H9 (cell line): ENCODE measurements at regions not wholly inside any gene's neighbourhood (a gene's known extent, or its start where the extent isn't known, plus 50 kb on each side); places are given as distances from the start of the nearest gene placed in this dataset.

Source experiments
- DNase-seq: peaks from one replicate; pipeline ENCODE4 v3.0.0-alpha.2; 2017
- H2AFZ ChIP-seq: one replicate; pipeline ENCODE4 v1.6.1; 2013; ENCODE audit warnings: mild to moderate bottlenecking, low read length, control low read depth, moderate library complexity
- H2AK5ac ChIP-seq: 2 replicates; pipeline ENCODE4 v1.6.1; 2013; ENCODE audit warnings: low read length, control low read depth, mixed read lengths; ENCODE audit not compliant: insufficient read length
- H2BK120ac ChIP-seq: one replicate; pipeline ENCODE4 v1.6.1; 2013; ENCODE audit warnings: low read depth, mild to moderate bottlenecking, low read length, control low read depth, inconsistent platforms; ENCODE audit not compliant: poor library complexity, severe bottlenecking
- H2BK12ac ChIP-seq: 2 replicates; pipeline ENCODE4 v1.6.1; 2013; ENCODE audit warnings: low read length, control low read depth, mixed read lengths, low read depth; ENCODE audit not compliant: insufficient read length
- H2BK15ac ChIP-seq: 2 replicates; pipeline ENCODE4 v1.6.1; 2013; ENCODE audit warnings: low read depth, low read length, control low read depth
- H2BK20ac ChIP-seq: one replicate; pipeline ENCODE4 v1.6.1; 2013; ENCODE audit warnings: low read depth, mild to moderate bottlenecking, low read length, control low read depth, inconsistent platforms; ENCODE audit not compliant: poor library complexity, severe bottlenecking
- H2BK5ac ChIP-seq: 2 replicates; pipeline ENCODE4 v1.6.1; 2013; ENCODE audit warnings: low read length, control low read depth, mixed read lengths; ENCODE audit not compliant: insufficient read length
- H3K14ac ChIP-seq: 2 replicates; pipeline ENCODE4 v1.6.1; 2013; ENCODE audit warnings: low read length, control low read depth; ENCODE audit not compliant: insufficient read depth
- H3K18ac ChIP-seq: 2 replicates; pipeline ENCODE4 v1.6.1; 2013; ENCODE audit warnings: low read depth, mild to moderate bottlenecking, mixed read lengths, low read length, control low read depth; ENCODE audit not compliant: insufficient read length
- H3K23ac ChIP-seq: 2 replicates; pipeline ENCODE4 v1.6.1; 2013; ENCODE audit warnings: low read length, control low read depth, mixed read lengths, low read depth; ENCODE audit not compliant: insufficient read length
- H3K23me2 ChIP-seq: 2 replicates; pipeline ENCODE4 v1.6.1; 2013; ENCODE audit warnings: low read depth, mild to moderate bottlenecking, mixed read lengths, low read length, control low read depth; ENCODE audit not compliant: insufficient read length, poor library complexity, severe bottlenecking
- H3K27ac ChIP-seq: 2 replicates; pipeline ENCODE4 v1.5.1; 2013; ENCODE audit warnings: low read length, control low read depth, mixed read lengths, low read depth; ENCODE audit not compliant: insufficient read length
- H3K27me3 ChIP-seq: 2 replicates; pipeline ENCODE4 v1.6.1; 2013; ENCODE audit warnings: low read length, control low read depth, inconsistent platforms; ENCODE audit not compliant: insufficient read depth
- H3K4ac ChIP-seq: 2 replicates; pipeline ENCODE4 v1.6.1; 2013; ENCODE audit warnings: low read depth, mild to moderate bottlenecking, control low read depth, inconsistent platforms, low read length, moderate library complexity
- H3K4me1 ChIP-seq: 2 replicates; pipeline ENCODE4 v1.6.1; 2013; ENCODE audit warnings: low read length, control low read depth, inconsistent platforms; ENCODE audit not compliant: insufficient read depth
- H3K4me2 ChIP-seq: 2 replicates; pipeline ENCODE4 v1.6.1; 2013; ENCODE audit warnings: low read length, control low read depth, mixed read lengths; ENCODE audit not compliant: insufficient read length, insufficient read depth
- H3K56ac ChIP-seq: 2 replicates; pipeline ENCODE4 v1.6.1; 2013; ENCODE audit warnings: low read depth, mild to moderate bottlenecking, mixed read lengths, low read length, control low read depth; ENCODE audit not compliant: insufficient read length
- H3K79me1 ChIP-seq: 2 replicates; pipeline ENCODE4 v1.6.1; 2013; ENCODE audit warnings: low read depth, mild to moderate bottlenecking, moderate library complexity, low read length, control low read depth, inconsistent platforms; ENCODE audit not compliant: insufficient read depth, poor library complexity, severe bottlenecking
- H3K79me2 ChIP-seq: 2 replicates; pipeline ENCODE4 v1.6.1; 2013; ENCODE audit warnings: low read length, control low read depth, inconsistent platforms; ENCODE audit not compliant: insufficient read depth
- H3K9ac ChIP-seq: 2 replicates; pipeline ENCODE4 v1.6.1; 2013; ENCODE audit warnings: low read length, control low read depth, mixed read lengths; ENCODE audit not compliant: insufficient read length; ENCODE audit errors: extremely low read depth
- H3K9me3 ChIP-seq: one replicate; pipeline ENCODE4 v1.6.1; 2013; ENCODE audit warnings: low read depth, low read length, inconsistent platforms; ENCODE audit not compliant: control insufficient read depth
- H3T11ph ChIP-seq: one replicate; pipeline ENCODE4 v1.6.1; 2013; ENCODE audit warnings: mild to moderate bottlenecking, low read length, control low read depth, inconsistent platforms
- H4K20me1 ChIP-seq: one replicate; pipeline ENCODE4 v1.6.1; 2013; ENCODE audit not compliant: control insufficient read depth, insufficient read length, insufficient read depth
- H4K5ac ChIP-seq: 2 replicates; pipeline ENCODE4 v1.6.1; 2013; ENCODE audit warnings: low read depth, mild to moderate bottlenecking, mixed read lengths, low read length, control low read depth; ENCODE audit not compliant: insufficient read length
- H4K8ac ChIP-seq: replicated peaks from 2 replicates; pipeline ENCODE4 v1.6.1; 2013; ENCODE audit warnings: low read length, control low read depth, mixed read lengths, low read depth; ENCODE audit not compliant: insufficient read length
- H4K91ac ChIP-seq: 2 replicates; pipeline ENCODE4 v1.6.1; 2013; ENCODE audit warnings: low read depth, mild to moderate bottlenecking, moderate library complexity, mixed read lengths, low read length, control low read depth; ENCODE audit not compliant: insufficient read length
- H3K27ac Mint-ChIP-seq, 3 experiments: 2 replicates in 2 of 3; 3 replicates in 1 of 3; pipeline ENCODE4 v1.8.0; 2020 to 2021; ENCODE audit warnings: mixed read lengths in 3 of 3, mild to moderate bottlenecking in 1 of 3, moderate library complexity in 1 of 3
- H3K27me3 Mint-ChIP-seq: 2 replicates; pipeline ENCODE4 v1.8.0; 2021; ENCODE audit warnings: low read depth, mild to moderate bottlenecking, moderate library complexity, mixed read lengths
- H3K36me3 Mint-ChIP-seq, 3 experiments: 2 replicates in 2 of 3; 3 replicates in 1 of 3; pipeline ENCODE4 v1.8.0; 2020 to 2021; ENCODE audit warnings: low read depth in 3 of 3, mixed read lengths in 3 of 3; ENCODE audit not compliant: insufficient read depth in 1 of 3
- H3K4me1 Mint-ChIP-seq, 2 experiments: 2 replicates each; pipeline ENCODE4 v1.8.0; 2020; ENCODE audit warnings: mixed read lengths in 2 of 2
- H3K4me3 Mint-ChIP-seq, 2 experiments: 2 replicates in 1 of 2; 3 replicates in 1 of 2; pipeline ENCODE4 v1.8.0; 2020 to 2021; ENCODE audit warnings: mild to moderate bottlenecking in 2 of 2, mixed read lengths in 2 of 2, moderate library complexity in 1 of 2
- H3K9me3 Mint-ChIP-seq, 2 experiments: 2 replicates in 1 of 2; 3 replicates in 1 of 2; pipeline ENCODE4 v1.8.0; 2020; ENCODE audit warnings: mild to moderate bottlenecking in 2 of 2, mixed read lengths in 2 of 2, moderate library complexity in 1 of 2
- CTCF ChIP-seq: fragments of 200-600 bp; sonication (generic); conservative IDR thresholded peaks from 3 replicates; pipeline ENCODE4 v1.8.0; 2021; ENCODE audit warnings: antibody characterized with exemption, mild to moderate bottlenecking
- WGBS: extraction: QIAGEN DNeasy Blood & Tissue Kit; methylation state at CpG from one replicate; pipeline ENCODE4 v1.1.7; 2013; ENCODE audit warnings: missing lambda C conversion rate, low lambda C conversion rate, mixed read lengths; ENCODE audit not compliant: insufficient read length; ENCODE audit errors: extremely low coverage; 5-methylcytosine and 5-hydroxymethylcytosine counted together

DNA sequence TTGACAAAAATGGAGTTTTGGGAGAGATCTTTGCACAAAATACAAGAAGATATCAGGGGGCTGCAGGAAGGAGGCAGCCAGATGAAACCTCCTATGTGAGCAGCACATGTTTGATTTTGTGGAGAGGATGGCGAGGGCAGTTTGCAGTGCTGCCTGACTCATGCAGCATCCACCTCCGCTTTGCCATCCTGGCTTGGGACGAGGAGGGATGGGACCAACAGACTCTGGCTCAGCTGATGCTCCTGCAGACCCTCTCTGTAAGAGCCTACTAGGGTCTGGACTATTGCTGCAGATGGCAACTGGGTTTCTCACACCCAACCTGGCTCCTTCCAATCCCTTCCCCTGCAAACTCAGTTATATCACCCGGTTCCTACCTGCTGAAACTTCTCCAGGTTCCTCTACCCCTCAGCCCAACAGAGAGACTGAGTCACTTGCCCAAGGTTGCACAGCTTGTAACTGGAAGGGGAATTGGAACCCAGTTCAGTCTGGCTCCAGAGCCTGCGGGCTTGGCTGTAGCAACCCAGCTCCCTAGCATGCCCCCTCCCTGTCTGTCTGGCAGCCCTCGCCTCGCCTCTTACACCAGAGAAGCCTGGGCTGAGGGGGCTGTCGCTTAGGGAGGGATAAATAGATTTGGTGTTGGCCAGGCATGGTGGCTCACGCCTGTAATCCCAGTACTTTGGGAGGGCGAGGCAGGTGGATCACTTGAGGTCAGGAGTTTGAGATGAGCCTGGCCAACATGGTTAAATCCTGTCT lies 205.8 kb downstream of the PTPRU start:
- H3K27me3 Mint-ChIP-seq: peaks cover 17% of the 10 kb centered on the region
- H3K56ac ChIP-seq: no peak overlapping the region
- H3K4me2 ChIP-seq: no peak overlapping the region
- H3K27ac ChIP-seq: no peak overlapping the region
- H3K4me1 ChIP-seq: peaks cover 4% of the 10 kb centered on the region; the same call in 1 of the 2 replicates
- no peaks in the 10 kb centered on the region for H3K79me2 ChIP-seq
- H3T11ph ChIP-seq: no peak overlapping the region
- no peaks in the 10 kb centered on the region; the same call in 1 of the 2 replicates for H3K27me3 ChIP-seq
- DNase-seq: peak; percentile 15
- no peaks in the 10 kb centered on the region for H3K9me3 Mint-ChIP-seq
- H2AK5ac ChIP-seq: no peak overlapping the region
- no peak overlapping the region for H2BK20ac ChIP-seq
- H2BK5ac ChIP-seq: no peak overlapping the region
- no peaks in the 10 kb centered on the region for H4K20me1 ChIP-seq
- no peak for TF ChIP-seq CTCF
- no peak overlapping the region for H2AFZ ChIP-seq
- no peak overlapping the region for H3K14ac ChIP-seq
- H4K5ac ChIP-seq: no peak overlapping the region
- peak overlapping the region; percentile 38 for H3K18ac ChIP-seq
- H3K4ac ChIP-seq: no peak overlapping the region
- no peak overlapping the region for H3K27ac Mint-ChIP-seq
- peaks cover 23 to 42% of the 10 kb centered on the region in 2 experiments for H3K4me1 Mint-ChIP-seq
- no peak overlapping the region for H3K23ac ChIP-seq
- H2BK12ac ChIP-seq: no peak overlapping the region
- H3K79me1 ChIP-seq: no peaks in the 10 kb centered on the region
- no peaks in the 10 kb centered on the region for H3K9me3 ChIP-seq
- no peak overlapping the region for H3K4me3 Mint-ChIP-seq
- no peak overlapping the region for H4K91ac ChIP-seq
- H2BK120ac ChIP-seq: no peak overlapping the region
- no peak overlapping the region for H4K8ac ChIP-seq
- no peak overlapping the region for H3K9ac ChIP-seq
- H3K36me3 Mint-ChIP-seq: no peaks in the 10 kb centered on the region
- H2BK15ac ChIP-seq: no peak overlapping the region
- WGBS: no CpG with 5 or more reads among the region's 10 CpGs
- no peaks in the 10 kb centered on the region for H3K23me2 ChIP-seq
